ENCODE measurements at regions not wholly inside any gene's neighbourhood (a gene's known extent, or its start where the extent isn't known, plus 50 kb on each side); places are given as distances from the start of the nearest gene placed in this dataset.

DNA sequence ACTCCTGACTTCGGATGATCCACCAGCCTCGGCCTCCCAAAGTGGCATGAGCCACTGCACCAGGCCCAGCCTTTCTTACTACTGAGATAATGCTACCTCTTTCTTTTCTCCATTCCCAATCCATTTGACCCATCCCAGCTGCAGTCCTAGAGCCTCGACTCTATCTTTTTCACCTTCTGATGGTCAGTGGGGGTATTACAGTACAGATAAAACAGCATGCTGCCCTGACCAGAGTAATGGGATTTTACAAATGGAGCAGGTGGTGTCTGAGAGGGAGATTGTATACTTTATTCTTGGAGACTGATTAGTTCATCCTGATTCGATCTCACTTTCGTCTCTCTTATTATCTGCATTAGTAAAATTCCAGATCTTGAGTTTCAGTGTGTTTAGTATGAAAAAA lies 238.6 kb upstream of the TNP1 start:
- no peaks in the 10 kb centered on the region for H3K36me3 ChIP-seq (ENCODE audit: control insufficient read depth in 2 of 2, insufficient read depth in 2 of 2, low read length in 1 of 2)
- WGBS, 2 donors, result 83 to 93% methylated on average over 5 of the region's 5 CpGs

DNA sequence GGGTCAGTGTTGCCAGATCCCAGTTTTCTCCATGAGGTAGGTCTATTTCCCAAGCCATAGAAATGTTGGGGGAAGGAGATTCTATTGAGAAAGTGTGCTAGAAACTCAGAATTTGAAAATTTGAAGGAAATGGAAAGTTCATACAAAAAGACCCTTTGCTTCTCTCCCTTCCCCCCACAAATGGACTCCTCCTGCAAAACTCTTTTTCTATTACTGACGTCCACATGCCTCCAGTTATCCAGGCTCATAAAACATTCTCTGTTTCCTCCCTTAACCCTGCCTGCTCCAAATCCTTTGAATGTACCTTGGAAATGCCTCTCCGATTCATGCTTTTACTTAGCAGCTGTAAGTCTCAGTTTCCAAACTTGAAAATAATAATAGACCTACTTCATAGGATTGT lies 237.5 kb upstream of the TNP1 start:
- no peaks in the 10 kb centered on the region for H3K36me3 ChIP-seq (ENCODE audit: control insufficient read depth in 2 of 2, insufficient read depth in 2 of 2, low read length in 1 of 2)
- no peaks in the 10 kb centered on the region for H3K9me3 ChIP-seq (ENCODE audit: control insufficient read depth in 2 of 2, insufficient read depth in 1 of 2, low read depth in 1 of 2, low read length in 1 of 2)
- no peaks in the 10 kb centered on the region for H3K4me1 ChIP-seq (ENCODE audit: control insufficient read depth in 2 of 2, insufficient read depth in 2 of 2, low read length in 1 of 2)
- no peak overlapping the region for H3K4me3 ChIP-seq (ENCODE audit: low read depth in 1 of 2, low read length in 2 of 2)
- 81 to 88% methylated on average over 2 of the region's 2 CpGs for WGBS, 2 donors
- no peaks in the 10 kb centered on the region for H3K27me3 ChIP-seq (ENCODE audit: control insufficient read depth in 1 of 2, insufficient read depth in 2 of 2, low read length in 2 of 2)
- H3K27ac ChIP-seq (ENCODE audit: low read depth in 2 of 2, low read length in 1 of 2), result no peak overlapping the region

More for the DNA sequence above, 238.6 kb upstream of the TNP1 start:
- Histone ChIP-seq H3K4me1 (ENCODE audit: control insufficient read depth in 2 of 2, insufficient read depth in 2 of 2, low read length in 1 of 2) (no peaks in the 10 kb centered on the region), H3K27me3 (ENCODE audit: control insufficient read depth in 1 of 2, insufficient read depth in 2 of 2, low read length in 2 of 2) (no peaks in the 10 kb centered on the region), H3K9me3 (ENCODE audit: control insufficient read depth in 2 of 2, insufficient read depth in 1 of 2, low read depth in 1 of 2, low read length in 1 of 2) (no peaks in the 10 kb centered on the region), H3K27ac (ENCODE audit: low read depth in 2 of 2, low read length in 1 of 2) (no peak overlapping the region), H3K4me3 (ENCODE audit: low read depth in 1 of 2, low read length in 2 of 2) (no peak overlapping the region)

DNA sequence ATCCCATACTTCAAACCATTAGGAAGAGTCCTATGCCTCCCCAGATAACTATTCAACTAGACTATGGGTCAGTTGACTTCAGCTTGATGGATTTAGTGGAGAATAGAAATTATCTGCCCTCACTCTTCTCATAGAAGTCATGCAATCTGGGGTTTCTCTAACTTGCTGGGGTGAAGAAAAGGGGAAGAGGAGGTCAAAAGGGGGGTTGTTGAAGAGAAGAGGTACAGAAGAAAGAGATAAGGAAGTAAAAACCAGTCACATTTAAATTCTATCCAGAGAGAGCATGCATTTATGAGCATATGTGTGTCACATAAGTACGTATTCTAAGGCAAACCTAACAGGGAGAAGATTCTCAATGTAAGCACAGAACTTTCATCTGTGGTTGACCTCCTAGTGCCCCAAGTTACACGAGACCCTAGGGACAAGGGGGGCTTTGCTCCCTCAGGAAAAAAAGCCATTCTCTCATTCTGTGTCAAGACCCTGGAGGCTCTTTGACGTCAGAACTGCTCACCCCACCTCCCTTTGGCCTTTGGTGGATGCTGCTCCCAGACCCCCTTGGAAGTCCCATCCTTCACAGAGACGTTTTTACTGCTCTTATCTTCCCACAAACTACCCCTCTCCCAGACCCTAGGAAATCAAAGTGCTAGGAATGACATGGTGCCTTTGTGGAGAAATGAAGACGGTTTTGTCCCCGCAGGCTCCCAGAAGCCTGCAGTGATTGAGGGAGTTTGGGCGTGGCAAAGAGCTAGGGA lies 236.8 kb upstream of the TNP1 start:
- H3K27me3 ChIP-seq (ENCODE audit: control insufficient read depth in 1 of 2, insufficient read depth in 2 of 2, low read length in 2 of 2), result no peaks in the 10 kb centered on the region
- no peaks in the 10 kb centered on the region for H3K4me1 ChIP-seq (ENCODE audit: control insufficient read depth in 2 of 2, insufficient read depth in 2 of 2, low read length in 1 of 2)
- H3K4me3 ChIP-seq (ENCODE audit: low read depth in 1 of 2, low read length in 2 of 2), result no peak overlapping the region
- H3K36me3 ChIP-seq (ENCODE audit: control insufficient read depth in 2 of 2, insufficient read depth in 2 of 2, low read length in 1 of 2), result no peaks in the 10 kb centered on the region
- H3K9me3 ChIP-seq (ENCODE audit: control insufficient read depth in 2 of 2, insufficient read depth in 1 of 2, low read depth in 1 of 2, low read length in 1 of 2), result no peaks in the 10 kb centered on the region
- H3K27ac ChIP-seq (ENCODE audit: low read depth in 2 of 2, low read length in 1 of 2), result no peak overlapping the region
- 78 to 83% methylated on average over 7 of the region's 7 CpGs for WGBS, 2 donors

DNA sequence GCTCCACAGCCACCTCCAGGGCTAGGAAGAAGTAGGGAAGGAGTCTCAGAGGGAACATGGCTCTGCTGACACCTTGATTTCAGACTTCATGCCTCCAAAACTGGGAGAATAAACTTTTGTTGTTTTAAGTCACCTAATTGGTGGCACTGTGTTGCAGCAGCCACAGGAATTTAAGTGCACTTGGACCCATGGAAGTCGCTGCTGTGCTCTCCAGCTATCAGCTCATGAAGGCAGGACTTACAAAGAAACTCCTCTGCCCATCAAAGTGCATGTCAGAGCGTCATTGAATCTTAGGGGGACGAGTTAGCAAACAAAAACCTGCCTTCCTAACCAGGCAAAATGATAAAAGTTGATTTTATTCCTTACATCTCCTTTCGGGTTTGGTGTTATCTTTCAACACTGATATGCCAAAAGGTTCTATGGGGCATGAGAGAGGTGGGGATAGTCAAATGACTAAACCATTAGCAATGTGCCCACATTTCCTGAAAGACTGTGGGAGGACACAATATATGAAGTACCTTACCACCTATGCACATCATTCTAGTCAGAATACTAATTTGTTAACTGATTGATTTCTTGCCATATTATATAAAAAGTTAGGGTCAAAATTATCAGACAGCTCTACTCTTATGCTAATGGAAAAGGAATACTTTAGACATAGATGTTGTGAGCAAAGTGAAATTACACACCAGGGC lies 235.8 kb upstream of the TNP1 start:
- no peak overlapping the region for H3K27ac ChIP-seq (ENCODE audit: low read depth in 2 of 2, low read length in 1 of 2)
- H3K9me3 ChIP-seq (ENCODE audit: control insufficient read depth in 2 of 2, insufficient read depth in 1 of 2, low read depth in 1 of 2, low read length in 1 of 2), result no peaks in the 10 kb centered on the region
- H3K36me3 ChIP-seq (ENCODE audit: control insufficient read depth in 2 of 2, insufficient read depth in 2 of 2, low read length in 1 of 2), result no peaks in the 10 kb centered on the region
- no peaks in the 10 kb centered on the region for H3K27me3 ChIP-seq (ENCODE audit: control insufficient read depth in 1 of 2, insufficient read depth in 2 of 2, low read length in 2 of 2)
- no peak overlapping the region for H3K4me3 ChIP-seq (ENCODE audit: low read depth in 1 of 2, low read length in 2 of 2)
- H3K4me1 ChIP-seq (ENCODE audit: control insufficient read depth in 2 of 2, insufficient read depth in 2 of 2, low read length in 1 of 2), result no peaks in the 10 kb centered on the region
- 64 to 86% methylated on average over 4 of the region's 4 CpGs for WGBS, 2 donors

DNA sequence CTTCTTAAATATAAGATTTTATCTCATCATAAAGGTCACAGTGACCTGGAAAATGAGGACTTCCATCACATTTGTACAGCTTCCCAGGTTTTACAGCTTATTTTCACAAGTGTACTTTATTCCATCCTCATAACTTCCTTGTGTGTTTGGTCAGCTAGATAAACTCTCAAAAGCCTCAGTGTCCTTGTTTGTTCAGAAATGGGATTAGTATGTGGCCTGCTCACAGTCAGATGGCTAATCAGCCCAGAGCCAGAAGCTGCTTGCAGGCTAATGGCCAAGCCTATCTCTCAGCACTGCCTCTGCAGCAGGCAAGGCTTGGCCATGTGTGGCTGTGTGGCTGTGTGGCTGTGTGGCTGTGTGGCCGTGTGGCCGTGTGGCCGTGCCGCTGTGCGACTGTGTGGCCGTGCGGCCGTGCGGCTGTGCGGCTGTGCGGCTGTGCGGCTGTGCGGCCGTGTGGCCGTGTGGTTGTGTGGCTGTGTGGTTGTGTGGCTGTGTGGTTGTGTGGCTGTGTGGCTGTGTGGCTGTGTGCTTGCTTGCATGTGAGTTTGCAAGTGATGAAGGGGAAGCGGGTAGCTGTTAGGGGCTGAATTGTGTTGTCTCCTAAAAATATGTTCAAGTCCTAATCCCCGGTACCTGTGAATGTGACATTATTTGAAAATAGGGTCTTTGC lies 233.0 kb upstream of the TNP1 start:
- Histone ChIP-seq H3K36me3 (ENCODE audit: control insufficient read depth in 2 of 2, insufficient read depth in 2 of 2, low read length in 1 of 2) (no peaks in the 10 kb centered on the region), H3K9me3 (ENCODE audit: control insufficient read depth in 2 of 2, insufficient read depth in 1 of 2, low read depth in 1 of 2, low read length in 1 of 2) (no peaks in the 10 kb centered on the region), H3K4me1 (ENCODE audit: control insufficient read depth in 2 of 2, insufficient read depth in 2 of 2, low read length in 1 of 2) (no peaks in the 10 kb centered on the region), H3K27ac (ENCODE audit: low read depth in 2 of 2, low read length in 1 of 2) (no peak overlapping the region), H3K27me3 (ENCODE audit: control insufficient read depth in 1 of 2, insufficient read depth in 2 of 2, low read length in 2 of 2) (no peaks in the 10 kb centered on the region), H3K4me3 (ENCODE audit: low read depth in 1 of 2, low read length in 2 of 2) (no peak overlapping the region)
- WGBS, 2 donors, result 82 to 90% methylated on average over 17 of the region's 17 CpGs

DNA sequence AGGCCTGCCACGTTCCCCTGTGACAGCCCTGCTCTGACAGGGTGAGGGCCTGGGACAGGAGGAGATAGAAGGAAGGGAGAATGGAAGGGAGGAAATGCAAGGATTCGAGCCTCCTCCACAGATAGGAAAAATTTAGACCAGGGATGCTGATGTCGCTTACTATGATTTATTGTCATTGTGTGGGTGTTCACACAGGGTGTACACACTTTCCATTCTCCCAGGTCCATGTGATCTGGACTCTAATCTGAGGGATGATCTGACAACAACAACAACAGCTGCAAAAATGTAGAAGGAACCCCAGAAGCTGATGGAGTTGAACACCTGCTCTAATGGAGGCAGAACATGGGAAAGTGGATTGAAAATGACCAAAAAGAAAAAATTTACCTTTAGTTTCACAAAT lies 231.7 kb upstream of the TNP1 start:
- 72 to 73% methylated on average over 3 of the region's 3 CpGs for WGBS, 2 donors
- H3K4me1 ChIP-seq (ENCODE audit: control insufficient read depth in 2 of 2, insufficient read depth in 2 of 2, low read length in 1 of 2), result no peaks in the 10 kb centered on the region
- H3K27me3 ChIP-seq (ENCODE audit: control insufficient read depth in 1 of 2, insufficient read depth in 2 of 2, low read length in 2 of 2), result no peaks in the 10 kb centered on the region
- no peaks in the 10 kb centered on the region for H3K9me3 ChIP-seq (ENCODE audit: control insufficient read depth in 2 of 2, insufficient read depth in 1 of 2, low read depth in 1 of 2, low read length in 1 of 2)
- no peak overlapping the region for H3K4me3 ChIP-seq (ENCODE audit: low read depth in 1 of 2, low read length in 2 of 2)
- no peaks in the 10 kb centered on the region for H3K36me3 ChIP-seq (ENCODE audit: control insufficient read depth in 2 of 2, insufficient read depth in 2 of 2, low read length in 1 of 2)
- no peak overlapping the region for H3K27ac ChIP-seq (ENCODE audit: low read depth in 2 of 2, low read length in 1 of 2)

DNA sequence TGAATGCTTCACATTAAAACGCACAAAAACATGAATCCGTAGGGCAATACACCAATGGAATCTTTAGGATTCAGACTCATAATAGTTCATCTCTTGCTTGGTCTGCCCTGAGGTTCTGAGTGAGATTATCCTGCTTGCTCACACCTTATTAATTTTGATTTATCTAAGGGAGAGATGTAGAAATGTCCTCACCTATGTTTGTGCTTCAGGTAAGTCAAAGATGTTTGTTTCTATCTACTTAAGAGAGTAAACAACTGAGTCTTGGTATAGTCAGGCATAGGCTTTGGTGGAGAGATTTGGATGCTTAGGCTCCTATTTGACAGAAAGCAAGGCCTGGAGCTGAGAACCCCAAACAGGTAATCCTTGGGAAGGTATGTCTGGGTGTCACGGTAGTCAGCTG lies 231.0 kb upstream of the TNP1 start:
- H3K27ac ChIP-seq (ENCODE audit: low read depth in 2 of 2, low read length in 1 of 2), result no peak overlapping the region
- no peaks in the 10 kb centered on the region for H3K4me1 ChIP-seq (ENCODE audit: control insufficient read depth in 2 of 2, insufficient read depth in 2 of 2, low read length in 1 of 2)
- no peak overlapping the region for H3K4me3 ChIP-seq (ENCODE audit: low read depth in 1 of 2, low read length in 2 of 2)
- no peaks in the 10 kb centered on the region for H3K36me3 ChIP-seq (ENCODE audit: control insufficient read depth in 2 of 2, insufficient read depth in 2 of 2, low read length in 1 of 2)
- H3K9me3 ChIP-seq (ENCODE audit: control insufficient read depth in 2 of 2, insufficient read depth in 1 of 2, low read depth in 1 of 2, low read length in 1 of 2), result no peaks in the 10 kb centered on the region
- H3K27me3 ChIP-seq (ENCODE audit: control insufficient read depth in 1 of 2, insufficient read depth in 2 of 2, low read length in 2 of 2), result no peaks in the 10 kb centered on the region
- 86 to 90% methylated on average over 3 of the region's 3 CpGs for WGBS, 2 donors

DNA sequence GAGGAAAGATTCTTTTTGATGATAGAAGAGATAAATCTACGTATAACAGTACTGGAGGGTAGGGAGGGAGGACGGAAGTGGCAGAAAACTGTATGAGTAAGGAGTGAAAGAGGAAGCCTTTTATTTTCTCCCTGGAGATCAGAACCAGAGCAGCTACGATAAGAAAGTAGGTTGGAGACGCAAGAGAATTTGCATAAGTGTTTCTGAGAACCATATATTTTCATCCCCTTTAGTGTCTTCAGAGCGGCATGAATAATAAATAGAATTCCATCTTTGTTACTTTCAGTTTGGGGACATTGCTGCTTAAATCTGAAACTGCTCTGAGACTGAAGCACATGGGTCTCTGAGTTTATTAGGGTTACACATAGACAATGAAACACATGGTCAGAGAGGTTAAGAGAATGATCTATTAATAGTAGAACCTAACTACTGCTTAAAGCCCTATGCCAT lies 230.2 kb upstream of the TNP1 start:
- no peaks in the 10 kb centered on the region for H3K4me1 ChIP-seq (ENCODE audit: control insufficient read depth in 2 of 2, insufficient read depth in 2 of 2, low read length in 1 of 2)
- 53 to 64% methylated on average over 5 of the region's 5 CpGs for WGBS, 2 donors
- H3K36me3 ChIP-seq (ENCODE audit: control insufficient read depth in 2 of 2, insufficient read depth in 2 of 2, low read length in 1 of 2), result no peaks in the 10 kb centered on the region
- H3K4me3 ChIP-seq (ENCODE audit: low read depth in 1 of 2, low read length in 2 of 2), result no peak overlapping the region
- H3K27ac ChIP-seq (ENCODE audit: low read depth in 2 of 2, low read length in 1 of 2), result no peak overlapping the region
- H3K9me3 ChIP-seq (ENCODE audit: control insufficient read depth in 2 of 2, insufficient read depth in 1 of 2, low read depth in 1 of 2, low read length in 1 of 2), result no peaks in the 10 kb centered on the region
- no peaks in the 10 kb centered on the region for H3K27me3 ChIP-seq (ENCODE audit: control insufficient read depth in 1 of 2, insufficient read depth in 2 of 2, low read length in 2 of 2)

DNA sequence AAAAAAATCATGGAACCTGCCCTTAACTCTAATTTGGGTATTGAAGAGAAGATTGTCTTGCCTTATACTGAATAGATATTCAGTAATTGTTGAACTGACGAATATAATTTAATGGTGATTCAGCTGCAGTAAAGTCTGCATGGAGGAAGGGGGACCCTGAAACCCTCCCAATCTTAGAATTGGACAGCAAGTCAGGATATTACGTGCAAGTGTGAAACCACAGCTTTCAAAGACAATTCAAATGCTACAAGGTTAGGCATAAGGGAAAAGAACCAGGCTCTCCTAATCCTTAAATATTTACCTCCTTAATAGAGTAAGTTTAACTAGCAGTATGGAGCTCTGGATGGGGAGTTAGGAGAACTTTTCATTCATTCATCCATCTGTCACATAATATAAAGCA lies 226.9 kb upstream of the TNP1 start:
- H3K4me3 ChIP-seq (ENCODE audit: low read depth in 1 of 2, low read length in 2 of 2), result no peak overlapping the region
- H3K27ac ChIP-seq (ENCODE audit: low read depth in 2 of 2, low read length in 1 of 2), result no peak overlapping the region
- no peaks in the 10 kb centered on the region for H3K9me3 ChIP-seq (ENCODE audit: control insufficient read depth in 2 of 2, insufficient read depth in 1 of 2, low read depth in 1 of 2, low read length in 1 of 2)
- H3K4me1 ChIP-seq (ENCODE audit: control insufficient read depth in 2 of 2, insufficient read depth in 2 of 2, low read length in 1 of 2), result no peaks in the 10 kb centered on the region
- 82 to 86% methylated on average over 2 of the region's 2 CpGs for WGBS, 2 donors
- no peaks in the 10 kb centered on the region for H3K36me3 ChIP-seq (ENCODE audit: control insufficient read depth in 2 of 2, insufficient read depth in 2 of 2, low read length in 1 of 2)
- H3K27me3 ChIP-seq (ENCODE audit: control insufficient read depth in 1 of 2, insufficient read depth in 2 of 2, low read length in 2 of 2), result no peaks in the 10 kb centered on the region
